ENCODE measurements at regions not wholly inside any gene's neighbourhood (a gene's known extent, or its start where the extent isn't known, plus 50 kb on each side); places are given as distances from the start of the nearest gene placed in this dataset.

GRCh38 chr5:112064271-112064701 lies 307.3 kb upstream of the NREP start:
- no peak overlapping the region for H3K4me3 ChIP-seq (replicated peaks in 1 of 2; ENCODE audit: low read depth in 2 of 2, low read length in 2 of 2)
- no peak for DNase-seq (ENCODE audit: low read depth in 2 of 2)
- no peak for TF ChIP-seq CTCF (IDR thresholded peaks at IDR 0.05; ENCODE audit: low read depth, low read length)

- DNase-seq (ENCODE audit: low read depth in 2 of 2): no peak
- no peak overlapping the region for H3K4me3 ChIP-seq (replicated peaks in 1 of 2; ENCODE audit: low read depth in 2 of 2, low read length in 2 of 2)
- TF ChIP-seq CTCF (IDR thresholded peaks at IDR 0.05; ENCODE audit: low read depth, low read length): no peak
These were observed 306.9 kb upstream of the NREP start for GRCh38 chr5:112063856-112064255.

- no peak overlapping the region for H3K4me3 ChIP-seq (replicated peaks in 1 of 2; ENCODE audit: low read depth in 2 of 2, low read length in 2 of 2)
- TF ChIP-seq CTCF (IDR thresholded peaks at IDR 0.05; ENCODE audit: low read depth, low read length): no peak
- DNase-seq (ENCODE audit: low read depth in 2 of 2): no peak
These were observed 306.2 kb upstream of the NREP start for GRCh38 chr5:112063191-112063590.

GRCh38 chr5:112062181-112062580 lies 305.2 kb upstream of the NREP start:
- no peak for TF ChIP-seq CTCF (IDR thresholded peaks at IDR 0.05; ENCODE audit: low read depth, low read length)
- DNase-seq (ENCODE audit: low read depth in 2 of 2): no peak
- no peak overlapping the region for H3K4me3 ChIP-seq (replicated peaks in 1 of 2; ENCODE audit: low read depth in 2 of 2, low read length in 2 of 2)

- peak in 1 of 2 donors; percentile 4 for DNase-seq (ENCODE audit: low read depth in 2 of 2)
- no peak overlapping the region for H3K4me3 ChIP-seq (replicated peaks in 1 of 2; ENCODE audit: low read depth in 2 of 2, low read length in 2 of 2)
- TF ChIP-seq CTCF (IDR thresholded peaks at IDR 0.05; ENCODE audit: low read depth, low read length): no peak
These were observed 304.7 kb upstream of the NREP start for GRCh38 chr5:112061666-112062065.

- H3K4me3 ChIP-seq (replicated peaks in 1 of 2; ENCODE audit: low read depth in 2 of 2, low read length in 2 of 2): no peak overlapping the region
- no peak for TF ChIP-seq CTCF (IDR thresholded peaks at IDR 0.05; ENCODE audit: low read depth, low read length)
- no peak for DNase-seq (ENCODE audit: low read depth in 2 of 2)
These were observed 302.7 kb upstream of the NREP start for GRCh38 chr5:112059579-112060135.

- H3K4me3 ChIP-seq (replicated peaks in 1 of 2; ENCODE audit: low read depth in 2 of 2, low read length in 2 of 2): no peak overlapping the region
- DNase-seq (ENCODE audit: low read depth in 2 of 2): no peak
- no peak for TF ChIP-seq CTCF (IDR thresholded peaks at IDR 0.05; ENCODE audit: low read depth, low read length)
These were observed 292.7 kb upstream of the NREP start for GRCh38 chr5:112049738-112050137.

All from cardiac fibroblast (primary cell).